K562 (cell line): ENCODE measurements at regions not wholly inside any gene's neighbourhood (a gene's known extent, or its start where the extent isn't known, plus 50 kb on each side); places are given as distances from the start of the nearest gene placed in this dataset.

Source experiments
- ATAC-seq: fragments of 200-7000 bp; cut with Tn5 transposase; 3 replicates; pipeline ENCODE4 v1.9.1; 2020; ENCODE audit warnings: moderate library complexity
- BruUV-seq: library from RNA; stranded (reverse); fragments of 400-500 nt; replicated peaks from 2 replicates; lab custom pipeline; 2021; lab: Mats Ljungman, UMichigan
- CTCF ChIA-PET: fragments of 300-600 bp; formaldehyde crosslinking; extraction: SDS; loops from one replicate; lab custom pipeline; 2021; ENCODE audit warnings: low intra/inter-chr PET ratio; lab: Yijun Ruan, JAX
- POLR2A ChIA-PET: fragments of 300-600, 350-650 bp; sonication (Branson Sonifier 250); formaldehyde crosslinking; extraction: SDS; loops from one replicate; lab custom pipeline; 2021; ENCODE audit warnings: antibody characterized with exemption, inconsistent platforms; lab: Yijun Ruan, JAX
- DNase-seq, 4 experiments: peaks; one replicate each; pipeline versions ENCODE4 v3.0.0 to v3.0.0-alpha.2; 2011 to 2018; ENCODE audit warnings: low spot score in 3 of 4, mixed read lengths in 3 of 4; ENCODE audit errors: extremely low read depth in 1 of 4
- FAIRE-seq: peaks from 2 replicates; lab custom pipeline; 2011; peaks lifted over from hg19 to GRCh38; lab: Jason Lieb, UNC
- H2AFZ ChIP-seq: 2 replicates; pipeline ENCODE4 v1.6.0; 2011; ENCODE audit warnings: low read depth, low read length, control low read depth, inconsistent platforms
- H3K27ac ChIP-seq: fragments of 200-600 bp; 3 replicates; pipeline ENCODE4 v1.8.0; 2011; ENCODE audit warnings: low read depth, mild to moderate bottlenecking, control low read depth, inconsistent platforms, low read length, moderate library complexity, mixed read lengths; ENCODE audit errors: extremely low read depth
- H3K27me3 ChIP-seq, 2 experiments: fragments of 300-600 bp in 1 of 2; 2 replicates in 1 of 2; 3 replicates in 1 of 2; pipeline versions ENCODE4 v1.6.0 to v1.8.0; 2011; ENCODE audit warnings: inconsistent platforms in 2 of 2, low read length in 2 of 2, mild to moderate bottlenecking in 1 of 2, mixed read lengths in 1 of 2, moderate library complexity in 1 of 2; ENCODE audit not compliant: control insufficient read depth in 2 of 2, insufficient read depth in 2 of 2
- H3K36me3 ChIP-seq: fragments of 300-600 bp; 3 replicates; pipeline ENCODE4 v1.8.0; 2011; ENCODE audit warnings: mild to moderate bottlenecking, low read length, inconsistent platforms; ENCODE audit not compliant: control insufficient read depth, insufficient read depth
- H3K4me1 ChIP-seq, 2 experiments: fragments of 200-600 bp in 1 of 2; replicated peaks in 1 of 2; 2 replicates in 1 of 2; 3 replicates in 1 of 2; pipeline versions ENCODE4 v1.5.1 to v1.8.0; 2011; ENCODE audit warnings: inconsistent platforms in 2 of 2, low read length in 2 of 2, mild to moderate bottlenecking in 1 of 2, mixed read lengths in 1 of 2, moderate library complexity in 1 of 2; ENCODE audit not compliant: control insufficient read depth in 2 of 2, insufficient read depth in 2 of 2
- H3K4me2 ChIP-seq: 2 replicates; pipeline ENCODE4 v1.6.1; 2011; ENCODE audit warnings: low read length, control low read depth, inconsistent platforms, mixed read lengths; ENCODE audit not compliant: insufficient read depth
- H3K4me3 ChIP-seq: fragments of 200-600 bp; sonication (generic), shearing (Covaris generic); 2 replicates; pipeline ENCODE4 v1.5.1; 2016; ENCODE audit warnings: control low read depth, inconsistent platforms
- H3K79me2 ChIP-seq: fragments of 200-600 bp; 3 replicates; pipeline ENCODE4 v1.8.0; 2011; ENCODE audit warnings: low read length, inconsistent platforms; ENCODE audit not compliant: control insufficient read depth, insufficient read depth
- H3K9ac ChIP-seq, 2 experiments: 2 replicates each; pipeline versions ENCODE4 v1.6.0 to v1.6.1; 2011; ENCODE audit warnings: low read depth in 2 of 2, low read length in 2 of 2, control low read depth in 1 of 2, inconsistent platforms in 1 of 2, mild to moderate bottlenecking in 1 of 2, mixed read lengths in 1 of 2; ENCODE audit not compliant: insufficient read depth in 1 of 2
- H3K9me1 ChIP-seq: one replicate; pipeline ENCODE4 v1.6.0; 2011; ENCODE audit warnings: inconsistent platforms, mild to moderate bottlenecking, low read length, moderate library complexity; ENCODE audit not compliant: control insufficient read depth, insufficient read depth
- H3K9me3 ChIP-seq: replicated peaks from 2 replicates; pipeline ENCODE4 v1.5.1; 2011; ENCODE audit warnings: low read depth, low read length, inconsistent platforms; ENCODE audit not compliant: control insufficient read depth, insufficient read depth
- H4K20me1 ChIP-seq: replicated peaks from 2 replicates; pipeline ENCODE4 v1.6.1; 2011; ENCODE audit warnings: low read length, inconsistent platforms, mixed read lengths; ENCODE audit not compliant: control insufficient read depth, insufficient read depth
- GTF2F1 ChIP-seq: IDR thresholded peaks from 2 replicates; pipeline ENCODE4 v1.6.1; 2011; ENCODE audit warnings: low read depth, low read length, improper control_type of control experiment
- HEY1 ChIP-seq: fragments of 250-450 bp; sonication (Bioruptor Pico); IDR thresholded peaks from 2 replicates; pipeline ENCODE4 v1.5.0; 2020; ENCODE audit warnings: mild to moderate bottlenecking, moderate library complexity, borderline replicate concordance
- MYNN ChIP-seq, 2 experiments: sonication (generic); formaldehyde crosslinking in 1 of 2; IDR thresholded peaks; 2 replicates each; pipeline versions ENCODE4 v1.5.0 to v1.6.1; 2016 to 2020; ENCODE audit warnings: antibody characterized with exemption in 1 of 2, missing genetic modification reagents in 1 of 2
- SMARCE1 ChIP-seq: fragments of 450-650 bp; IDR thresholded peaks from 2 replicates; pipeline ENCODE4 v1.7.1; 2016; ENCODE audit warnings: mild to moderate bottlenecking
- TAL1 ChIP-seq: fragments of 450-650 bp; IDR thresholded peaks from 2 replicates; pipeline ENCODE4 v1.6.1; 2016; ENCODE audit warnings: mild to moderate bottlenecking
- ZNF224 ChIP-seq: sonication (generic); formaldehyde crosslinking; IDR thresholded peaks from 2 replicates; pipeline ENCODE4 v1.8.0; 2022; ENCODE audit warnings: mild to moderate bottlenecking, missing genetic modification reagents
- ZNF551 ChIP-seq: fragments of 250-450 bp; sonication (Bioruptor Pico); IDR thresholded peaks from 2 replicates; pipeline ENCODE4 v1.5.0; 2021; ENCODE audit warnings: mild to moderate bottlenecking, moderate library complexity
- WGBS: fragments of 100-300 bp; shearing (Covaris generic); methylation state at CpG from one replicate; pipeline ENCODE4 v1.1.6; 2016; ENCODE audit warnings: low coverage, mixed read lengths; ENCODE audit not compliant: insufficient coverage; ENCODE audit errors: missing lambda C conversion rate; 5-methylcytosine and 5-hydroxymethylcytosine counted together
- in situ Hi-C: fragments of 300-500 bp; cut with MboI; formaldehyde crosslinking; loops from 4 replicates; pipeline ENCODE4 v1.15.0; 2018; ENCODE audit warnings: inconsistent platforms, mixed read lengths
- intact Hi-C: fragments of 100-400 bp; cut with micrococcal nuclease; formaldehyde crosslinking; loops from 2 replicates; pipeline ENCODE4 v1.14.2; 2022

DNA sequence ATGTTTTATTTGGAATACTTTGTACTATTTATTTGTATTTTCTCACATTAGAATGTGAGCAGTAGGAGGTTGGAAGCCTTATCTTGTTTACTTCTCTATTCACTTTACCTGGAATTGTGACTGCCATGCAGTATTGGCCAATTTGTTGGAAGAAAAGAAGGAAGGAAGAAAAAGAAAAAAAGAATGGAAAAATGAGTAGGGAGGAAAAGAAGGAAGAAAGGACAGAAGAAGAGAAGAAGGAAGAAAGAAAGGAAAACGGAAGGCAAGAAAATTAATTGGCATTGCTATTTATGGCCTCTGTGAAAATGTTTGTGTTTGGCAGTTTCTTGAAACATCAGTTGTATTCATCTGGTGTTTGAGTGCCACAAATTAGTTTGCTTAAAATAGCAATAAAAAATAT, 575.2 kb upstream of the ZNF608 start:
- intact Hi-C loops (no loop called here), in situ Hi-C loops (no loop called here)
- H3K27ac ChIP-seq: no peak overlapping the region
- H3K36me3 ChIP-seq: no peaks in the 10 kb centered on the region
- H4K20me1 ChIP-seq: no peaks in the 10 kb centered on the region
- H2AFZ ChIP-seq: no peak overlapping the region
- no peaks in the 10 kb centered on the region for H3K4me1 ChIP-seq
- no peaks in the 10 kb centered on the region for H3K9me1 ChIP-seq
- DNase-seq: no peak
- no peak overlapping the region for H3K4me2 ChIP-seq
- no peak overlapping the region for H3K9ac ChIP-seq
- ATAC-seq: no peak
- ChIA-PET POLR2A (no interaction called here), CTCF (no interaction called here)
- no peaks in the 10 kb centered on the region for H3K9me3 ChIP-seq
- H3K4me3 ChIP-seq: no peak overlapping the region
- 0% methylated on average over 1 of the region's 1 CpG for WGBS
- no TSS peak for BruUV-seq
- no peak for TF ChIP-seq ZNF224
- TF ChIP-seq ZNF551 (CRISPR knock-in tag): no peak
- TF ChIP-seq TAL1: no peak
- no peak for FAIRE-seq
- H3K27me3 ChIP-seq: no peaks in the 10 kb centered on the region
- H3K79me2 ChIP-seq: no peaks in the 10 kb centered on the region

GRCh38 chr5:125323613-125324012, 577.2 kb upstream of the ZNF608 start:
- Histone ChIP-seq H3K4me2 (no peak overlapping the region), H3K9me1 (no peaks in the 10 kb centered on the region), H3K27me3 (no peaks in the 10 kb centered on the region), H3K9ac (no peak overlapping the region), H3K36me3 (no peaks in the 10 kb centered on the region), H3K27ac (no peak overlapping the region), H3K79me2 (no peaks in the 10 kb centered on the region), H3K4me3 (no peak overlapping the region), H4K20me1 (no peaks in the 10 kb centered on the region), H3K4me1 (no peaks in the 10 kb centered on the region), H2AFZ (no peak overlapping the region), H3K9me3 (no peaks in the 10 kb centered on the region)
- TF ChIP-seq MYNN (IDR thresholded peaks at IDR 0.05): no peak
- TF ChIP-seq MYNN (CRISPR knock-in tag; IDR thresholded peaks at IDR 0.05): no peak
- TF ChIP-seq HEY1 (CRISPR knock-in tag): no peak
- no peak for TF ChIP-seq GTF2F1
- TF ChIP-seq SMARCE1: no peak
- in situ Hi-C loops (no loop called here), intact Hi-C loops (no loop called here)
- 0% methylated on average over 2 of the region's 2 CpGs for WGBS
- CTCF ChIA-PET: no interaction called here
- DNase-seq: no peak
- BruUV-seq: no TSS peak
- FAIRE-seq: no peak
- no peak for ATAC-seq
- POLR2A ChIA-PET: no interaction called here
